Neural crest cell (in vitro differentiated cells): ENCODE measurements at regions not wholly inside any gene's neighbourhood (a gene's known extent, or its start where the extent isn't known, plus 50 kb on each side); places are given as distances from the start of the nearest gene placed in this dataset.

Experiments used
- DNase-seq: peaks from one replicate; pipeline ENCODE4 v3.0.0; 2021; ENCODE audit warnings: low read depth, mixed read lengths, low spot score
- H3K27ac Mint-ChIP-seq: one replicate; pipeline ENCODE4 v1.8.0; 2021; ENCODE audit warnings: mild to moderate bottlenecking, mixed read lengths; ENCODE audit not compliant: unreplicated experiment
- H3K27me3 Mint-ChIP-seq: 2 replicates; pipeline ENCODE4 v1.8.0; 2021; ENCODE audit warnings: low read depth, mild to moderate bottlenecking, mixed read lengths
- H3K36me3 Mint-ChIP-seq: 2 replicates; pipeline ENCODE4 v1.8.0; 2021; ENCODE audit warnings: low read depth, mild to moderate bottlenecking, mixed read lengths
- H3K4me1 Mint-ChIP-seq: 2 replicates; pipeline ENCODE4 v1.8.0; 2021; ENCODE audit warnings: mixed read lengths
- H3K4me3 Mint-ChIP-seq: one replicate; pipeline ENCODE4 v1.8.0; 2021; ENCODE audit warnings: mild to moderate bottlenecking, mixed read lengths
- H3K9me3 Mint-ChIP-seq: 2 replicates; pipeline ENCODE4 v1.8.0; 2021; ENCODE audit warnings: mixed read lengths
- TF ChIP-seq, protein P1 (sequence below): fragments of 200-600 bp; sonication (generic); conservative IDR thresholded peaks from 2 replicates; pipeline ENCODE4 v1.5.0; 2021; ENCODE audit warnings: antibody characterized with exemption, mild to moderate bottlenecking

DNA sequence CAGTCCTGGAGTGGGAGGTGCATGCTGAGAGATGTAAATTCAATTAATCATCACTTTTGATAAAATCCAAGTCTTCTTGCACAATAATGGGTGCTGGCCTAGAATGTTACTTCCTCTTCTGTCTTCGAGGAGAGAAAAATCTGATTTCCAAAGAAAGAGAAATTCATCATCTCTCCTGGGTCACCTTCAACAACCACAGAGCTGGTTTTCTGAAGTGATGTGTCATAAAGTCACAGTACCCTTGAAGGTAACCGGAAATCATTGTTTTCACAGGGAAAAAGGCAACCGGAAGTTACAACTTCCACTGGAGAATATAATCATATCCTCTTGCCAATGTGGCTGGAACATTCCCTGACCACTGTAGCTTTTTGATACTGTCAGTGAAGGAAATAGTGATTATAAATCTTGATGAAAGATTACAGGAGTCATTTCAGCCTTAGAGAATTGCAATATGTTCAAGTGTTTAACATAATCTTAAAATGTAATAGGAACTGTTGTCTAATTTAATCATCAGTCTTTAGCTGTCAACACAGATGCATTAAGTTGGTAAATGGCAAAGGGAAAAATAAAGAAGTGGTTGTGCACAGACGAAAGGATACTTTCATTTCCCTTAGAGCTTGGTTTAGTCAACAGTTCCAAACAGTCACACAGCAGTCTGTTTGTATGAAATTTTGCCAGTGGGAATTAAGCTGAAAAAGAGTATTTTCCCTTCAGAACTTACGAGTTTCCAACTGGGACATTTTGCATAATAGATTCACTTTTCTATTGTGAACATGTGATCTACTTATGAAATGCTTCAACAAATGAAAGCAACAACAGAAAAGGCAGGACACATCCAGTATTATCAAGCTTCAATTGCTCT lies 106.5 kb upstream of the SLC4A7 start:
- H3K27me3 Mint-ChIP-seq, result no peaks in the 10 kb centered on the region
- no peaks in the 10 kb centered on the region for H3K36me3 Mint-ChIP-seq
- TF ChIP-seq, protein P1, sequence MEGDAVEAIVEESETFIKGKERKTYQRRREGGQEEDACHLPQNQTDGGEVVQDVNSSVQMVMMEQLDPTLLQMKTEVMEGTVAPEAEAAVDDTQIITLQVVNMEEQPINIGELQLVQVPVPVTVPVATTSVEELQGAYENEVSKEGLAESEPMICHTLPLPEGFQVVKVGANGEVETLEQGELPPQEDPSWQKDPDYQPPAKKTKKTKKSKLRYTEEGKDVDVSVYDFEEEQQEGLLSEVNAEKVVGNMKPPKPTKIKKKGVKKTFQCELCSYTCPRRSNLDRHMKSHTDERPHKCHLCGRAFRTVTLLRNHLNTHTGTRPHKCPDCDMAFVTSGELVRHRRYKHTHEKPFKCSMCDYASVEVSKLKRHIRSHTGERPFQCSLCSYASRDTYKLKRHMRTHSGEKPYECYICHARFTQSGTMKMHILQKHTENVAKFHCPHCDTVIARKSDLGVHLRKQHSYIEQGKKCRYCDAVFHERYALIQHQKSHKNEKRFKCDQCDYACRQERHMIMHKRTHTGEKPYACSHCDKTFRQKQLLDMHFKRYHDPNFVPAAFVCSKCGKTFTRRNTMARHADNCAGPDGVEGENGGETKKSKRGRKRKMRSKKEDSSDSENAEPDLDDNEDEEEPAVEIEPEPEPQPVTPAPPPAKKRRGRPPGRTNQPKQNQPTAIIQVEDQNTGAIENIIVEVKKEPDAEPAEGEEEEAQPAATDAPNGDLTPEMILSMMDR, result no peak
- no peak for DNase-seq
- H3K27ac Mint-ChIP-seq, result peak overlapping the region; percentile 84
- no peaks in the 10 kb centered on the region for H3K9me3 Mint-ChIP-seq
- H3K4me3 Mint-ChIP-seq, result no peak overlapping the region
- peaks cover 26% of the 10 kb centered on the region for H3K4me1 Mint-ChIP-seq

DNA sequence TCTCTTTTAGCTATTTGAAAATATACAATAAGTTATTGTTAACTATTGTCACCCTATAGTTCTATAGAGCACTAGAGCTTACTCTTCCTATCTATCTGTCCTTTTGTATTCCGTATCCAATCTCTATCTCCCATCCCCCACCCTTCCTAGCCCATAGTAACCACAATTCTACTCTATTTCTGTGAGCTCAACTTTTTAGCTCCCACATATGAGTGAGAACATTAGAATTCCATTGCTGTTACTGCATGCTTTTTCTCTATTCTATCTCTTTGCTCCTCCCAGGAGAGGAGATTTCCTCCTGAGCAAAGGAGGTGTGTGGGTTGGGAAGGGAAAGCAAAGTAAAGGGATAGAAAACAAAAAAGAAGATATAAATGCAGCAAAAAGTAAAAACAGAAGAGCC lies 105.6 kb upstream of the SLC4A7 start:
- peaks cover 26% of the 10 kb centered on the region for H3K4me1 Mint-ChIP-seq
- H3K4me3 Mint-ChIP-seq, result no peak overlapping the region
- no peaks in the 10 kb centered on the region for H3K9me3 Mint-ChIP-seq
- DNase-seq, result no peak
- H3K27me3 Mint-ChIP-seq, result no peaks in the 10 kb centered on the region
- no peaks in the 10 kb centered on the region for H3K36me3 Mint-ChIP-seq
- peak overlapping the region; percentile 51 for H3K27ac Mint-ChIP-seq
- TF ChIP-seq, protein P1, result no peak

DNA sequence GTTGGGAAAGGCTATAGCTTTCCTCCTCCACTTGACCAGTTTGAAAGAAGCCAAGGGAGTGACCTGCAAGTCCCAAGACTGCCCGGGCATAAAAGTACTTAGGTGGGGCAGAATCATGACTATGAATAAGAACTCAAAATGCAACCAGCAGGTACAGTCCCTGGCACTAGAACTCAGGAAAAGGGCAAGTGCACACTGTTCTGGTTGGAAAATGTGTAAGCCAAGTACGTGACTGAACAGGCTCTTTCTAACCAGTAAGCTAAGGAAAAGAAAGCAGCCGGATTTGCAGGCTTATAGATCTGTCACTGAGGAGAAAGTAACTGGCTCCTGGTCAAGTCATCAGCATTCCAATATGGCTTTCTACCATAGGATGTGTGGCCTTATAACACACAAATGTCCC lies 101.2 kb upstream of the SLC4A7 start:
- Mint-ChIP-seq H3K9me3 (peaks cover 4% of the 10 kb centered on the region), H3K27me3 (no peaks in the 10 kb centered on the region), H3K27ac (no peak overlapping the region), H3K4me3 (no peak overlapping the region), H3K36me3 (no peaks in the 10 kb centered on the region), H3K4me1 (peaks cover 9% of the 10 kb centered on the region)
- DNase-seq, result no peak
- TF ChIP-seq, protein P1, result no peak

DNA sequence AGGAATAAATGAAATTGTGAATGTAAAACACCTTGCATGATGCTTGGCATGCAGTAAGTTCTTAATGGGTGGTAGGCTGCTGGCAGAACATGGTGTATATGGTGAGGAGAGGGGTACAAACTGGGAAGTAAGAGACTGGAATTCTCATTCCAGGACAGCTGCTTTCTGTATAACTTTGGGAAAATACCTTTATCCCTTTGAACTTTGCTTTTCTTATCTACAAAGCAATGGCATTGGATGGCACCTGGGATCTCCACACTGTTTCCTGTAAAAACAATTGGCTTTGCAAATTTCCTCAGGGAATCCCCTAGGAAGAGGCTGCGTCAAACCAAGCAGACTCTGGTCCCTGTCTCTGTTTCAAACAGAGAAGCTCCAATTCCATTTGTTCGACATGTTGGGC lies 100.7 kb upstream of the SLC4A7 start:
- DNase-seq, result no peak
- Mint-ChIP-seq H3K27ac (no peak overlapping the region), H3K9me3 (peaks cover 4% of the 10 kb centered on the region), H3K4me1 (peaks cover 4% of the 10 kb centered on the region), H3K4me3 (no peak overlapping the region), H3K36me3 (no peaks in the 10 kb centered on the region), H3K27me3 (no peaks in the 10 kb centered on the region)
- TF ChIP-seq, protein P1, result no peak

DNA sequence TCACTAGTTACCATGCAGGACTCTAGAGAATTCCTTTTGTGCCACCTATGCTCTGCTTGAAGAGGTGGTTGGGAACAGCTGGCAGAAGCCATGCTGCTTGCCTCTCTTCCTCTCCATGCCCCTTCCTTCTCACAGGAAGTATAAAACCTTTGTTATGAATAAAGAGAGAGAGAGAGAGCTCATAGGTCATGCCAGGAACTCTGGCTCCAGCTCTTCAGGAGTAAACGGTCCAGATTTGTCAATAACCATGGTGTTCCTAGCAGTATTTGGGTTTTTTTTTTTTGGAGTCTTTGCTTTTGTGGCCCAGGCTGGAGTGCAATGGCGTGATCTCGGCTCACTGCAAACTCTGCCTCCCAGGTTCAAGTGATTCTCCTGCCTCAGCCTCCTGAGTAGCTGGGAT lies 97.7 kb upstream of the SLC4A7 start:
- Mint-ChIP-seq H3K4me1 (no peaks in the 10 kb centered on the region), H3K27ac (no peak overlapping the region), H3K27me3 (no peaks in the 10 kb centered on the region), H3K36me3 (no peaks in the 10 kb centered on the region), H3K9me3 (peaks cover 4% of the 10 kb centered on the region), H3K4me3 (no peak overlapping the region)
- DNase-seq, result no peak
- TF ChIP-seq, protein P1, result no peak
